Esophagus (tissue), 2 donors: ENCODE measurements at regions not wholly inside any gene's neighbourhood (a gene's known extent, or its start where the extent isn't known, plus 50 kb on each side); places are given as distances from the start of the nearest gene placed in this dataset.
"Not testable (repeated sequence)": the region's sequence is repeated elsewhere in the genome, so short reads cannot be mapped to it uniquely, and the experiment has no call there.

Experiments
- H3K27ac ChIP-seq, 2 donors: one replicate each; pipeline ENCODE4 v1.5.1; 2013; ENCODE audit warnings: low read depth in 2 of 2, mild to moderate bottlenecking in 2 of 2, inconsistent platforms in 1 of 2, low read length in 1 of 2, moderate library complexity in 1 of 2
- H3K27me3 ChIP-seq, 2 donors: one replicate each; pipeline ENCODE4 v1.6.1; 2013; ENCODE audit warnings: low read length in 2 of 2, control low read depth in 1 of 2, mild to moderate bottlenecking in 1 of 2; ENCODE audit not compliant: insufficient read depth in 2 of 2, control insufficient read depth in 1 of 2
- H3K36me3 ChIP-seq, 2 donors: one replicate each; pipeline ENCODE4 v1.6.1; 2013; ENCODE audit warnings: low read length in 1 of 2; ENCODE audit not compliant: control insufficient read depth in 2 of 2, insufficient read depth in 2 of 2
- H3K4me1 ChIP-seq, 2 donors: one replicate each; pipeline ENCODE4 v1.6.1; 2013; ENCODE audit warnings: low read length in 1 of 2; ENCODE audit not compliant: control insufficient read depth in 2 of 2, insufficient read depth in 2 of 2
- H3K4me3 ChIP-seq, 2 donors: one replicate each; pipeline ENCODE4 v1.5.1; 2013; ENCODE audit warnings: low read length in 2 of 2, mild to moderate bottlenecking in 2 of 2, low read depth in 1 of 2, moderate library complexity in 1 of 2
- H3K9me3 ChIP-seq, 2 donors: one replicate each; pipeline ENCODE4 v1.6.1; 2013; ENCODE audit warnings: mild to moderate bottlenecking in 2 of 2, low read depth in 1 of 2, low read length in 1 of 2, moderate library complexity in 1 of 2; ENCODE audit not compliant: control insufficient read depth in 2 of 2, insufficient read depth in 1 of 2
- WGBS, 2 donors: extraction: QIAGEN DNeasy Blood & Tissue Kit; methylation state at CpG; one replicate each; pipeline ENCODE4 v1.1.7; 2013; 5-methylcytosine and 5-hydroxymethylcytosine counted together
- donor health status: healthy with polysubstance abuse.
- donor health status: Bipolar disorder and iron deficiency.

DNA sequence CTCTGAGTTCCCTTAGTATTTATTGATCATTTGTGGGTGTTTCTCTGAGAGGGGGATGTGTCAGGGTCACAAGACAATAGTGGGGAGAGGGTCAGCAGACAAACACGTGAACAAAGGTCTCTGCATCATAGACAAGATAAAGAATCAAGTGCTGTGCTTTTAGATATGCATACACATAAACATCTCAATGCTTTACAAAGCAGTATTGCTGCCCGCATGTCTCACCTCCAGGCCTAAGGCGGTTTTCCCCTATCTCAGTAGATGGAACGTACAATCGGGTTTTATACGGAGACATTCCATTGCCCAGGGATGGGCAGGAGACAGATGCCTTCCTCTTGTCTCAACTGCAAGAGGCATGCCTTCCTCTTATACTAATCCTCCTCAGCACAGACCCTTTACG lies 523.5 kb downstream of the UQCRFS1 start:
- not testable (repeated sequence) for H3K27ac ChIP-seq, H3K27me3 ChIP-seq, H3K4me3 ChIP-seq, H3K36me3 ChIP-seq, H3K4me1 ChIP-seq, H3K9me3 ChIP-seq
- WGBS, 2 donors, result 75 to 82% methylated on average over 6 of the region's 7 CpGs

DNA sequence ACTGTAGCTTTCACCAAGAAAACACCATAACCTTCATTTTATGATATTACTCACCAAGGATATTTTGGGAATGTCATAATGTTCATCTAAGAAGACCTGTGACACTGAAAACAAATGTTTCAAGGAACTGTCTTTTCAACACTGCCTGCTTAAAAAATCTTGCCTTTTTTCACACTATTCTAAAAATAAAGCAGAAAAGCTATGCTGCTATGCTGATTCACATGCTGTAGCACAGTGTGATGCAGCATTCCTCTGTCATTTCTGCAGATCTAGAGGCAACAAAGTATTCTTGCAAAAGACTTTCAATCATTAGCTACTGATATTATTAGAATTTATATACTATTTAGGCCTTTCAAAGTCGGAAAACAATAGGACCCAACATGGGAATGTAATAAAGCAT lies 525.7 kb downstream of the UQCRFS1 start:
- no peak overlapping the region for H3K4me3 ChIP-seq
- H3K4me1 ChIP-seq, result no peaks in the 10 kb centered on the region
- WGBS, 2 donors, result 55 to 74% methylated on average over 1 of the region's 1 CpG
- H3K36me3 ChIP-seq, result no peaks in the 10 kb centered on the region
- H3K27me3 ChIP-seq, result no peaks in the 10 kb centered on the region
- no peaks in the 10 kb centered on the region for H3K9me3 ChIP-seq
- no peak overlapping the region for H3K27ac ChIP-seq

DNA sequence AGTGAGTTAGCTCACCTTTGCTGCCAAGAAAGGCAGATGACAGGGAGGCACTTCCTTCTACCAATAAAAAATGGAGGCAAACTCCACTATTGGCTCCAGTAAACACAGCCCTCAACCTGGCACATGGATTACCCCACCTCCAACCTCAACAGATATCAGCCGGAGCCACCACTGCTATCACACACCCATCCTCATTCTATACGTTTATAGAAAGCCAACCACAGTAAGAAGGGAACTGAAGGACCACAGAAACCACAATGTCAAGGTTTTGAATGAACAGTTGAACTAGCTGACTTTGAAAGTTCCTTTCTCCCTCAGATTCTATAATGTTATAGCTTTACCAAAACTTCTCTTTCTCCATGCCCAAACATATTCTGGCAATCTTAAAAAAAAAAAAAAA lies 526.2 kb downstream of the UQCRFS1 start:
- no peaks in the 10 kb centered on the region for H3K27me3 ChIP-seq
- no peak overlapping the region for H3K4me3 ChIP-seq
- WGBS, 2 donors, result 67 to 71% methylated on average over 2 of the region's 2 CpGs
- no peaks in the 10 kb centered on the region for H3K9me3 ChIP-seq
- no peak overlapping the region for H3K27ac ChIP-seq
- no peaks in the 10 kb centered on the region for H3K4me1 ChIP-seq
- no peaks in the 10 kb centered on the region for H3K36me3 ChIP-seq

DNA sequence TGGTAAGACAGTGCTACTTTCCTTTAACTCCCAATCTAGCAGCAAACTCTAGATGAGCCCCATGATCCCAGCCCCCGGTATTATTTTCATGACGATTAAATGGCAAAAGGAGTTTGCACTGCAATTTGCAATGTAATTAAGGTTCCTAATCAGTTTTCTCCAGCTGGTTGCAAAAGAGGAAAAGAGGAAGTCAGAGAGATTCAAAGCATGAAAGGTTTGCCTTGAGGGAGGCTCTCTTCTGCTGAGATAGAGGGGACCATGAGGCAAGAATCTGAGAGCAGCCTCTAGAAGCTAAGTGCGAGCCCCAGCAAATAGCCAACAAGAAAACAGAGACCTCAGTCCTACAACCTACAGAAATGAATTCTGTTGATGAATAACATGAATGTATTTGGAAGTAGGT lies 527.1 kb downstream of the UQCRFS1 start:
- 92 to 97% methylated on average over 3 of the region's 3 CpGs for WGBS, 2 donors
- Histone ChIP-seq H3K4me3 (no peak overlapping the region), H3K4me1 (no peaks in the 10 kb centered on the region), H3K27ac (no peak overlapping the region), H3K27me3 (no peaks in the 10 kb centered on the region), H3K36me3 (no peaks in the 10 kb centered on the region), H3K9me3 (no peaks in the 10 kb centered on the region)

DNA sequence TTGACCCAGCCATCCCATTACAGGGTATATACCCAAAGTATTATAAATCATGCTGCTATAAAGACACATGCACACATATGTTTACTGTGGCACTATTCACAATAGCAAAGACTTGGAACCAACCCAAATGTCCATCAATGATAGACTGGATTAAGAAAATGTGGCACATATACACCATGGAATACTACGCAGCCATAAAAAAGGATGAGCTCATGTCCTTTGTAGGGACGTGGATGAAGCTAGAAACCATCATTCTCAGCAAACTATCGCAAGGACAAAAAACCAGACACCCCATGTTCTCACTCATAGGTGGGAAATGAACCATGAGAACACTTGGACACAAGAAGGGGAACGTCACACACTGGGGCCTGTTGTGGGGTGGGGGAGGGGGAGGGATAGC lies 527.9 kb downstream of the UQCRFS1 start:
- not testable (repeated sequence) for H3K9me3 ChIP-seq, H3K27me3 ChIP-seq, H3K27ac ChIP-seq

DNA sequence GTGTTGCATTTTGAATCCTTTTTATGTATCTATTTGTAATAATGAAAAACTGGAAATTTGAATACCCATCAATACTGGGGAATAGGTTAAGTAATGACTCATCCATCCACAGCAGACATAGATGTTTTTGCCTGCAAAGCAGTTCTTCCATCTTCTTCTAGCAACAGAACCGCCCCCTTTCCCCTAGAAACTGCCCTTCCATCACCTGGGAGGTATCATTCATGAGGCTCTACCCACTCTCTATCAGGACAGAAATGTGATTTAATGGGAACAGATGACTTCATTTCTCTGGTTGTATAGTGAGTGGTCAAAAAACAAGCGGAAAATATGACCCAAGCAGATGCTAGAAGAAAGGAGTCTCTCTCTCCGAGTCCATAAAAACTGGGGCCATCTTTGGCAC lies 532.8 kb downstream of the UQCRFS1 start:
- Histone ChIP-seq H3K4me1 (no peaks in the 10 kb centered on the region), H3K36me3 (no peaks in the 10 kb centered on the region), H3K9me3 (no peaks in the 10 kb centered on the region), H3K4me3 (no peak overlapping the region), H3K27me3 (no peaks in the 10 kb centered on the region), H3K27ac (no peak overlapping the region)
- 88 to 91% methylated on average over 3 of the region's 3 CpGs for WGBS, 2 donors

More for the DNA sequence above, 527.9 kb downstream of the UQCRFS1 start:
- 88% methylated on average over 4 of the region's 4 CpGs for WGBS, 2 donors
- H3K36me3 ChIP-seq, H3K4me3 ChIP-seq, H3K4me1 ChIP-seq: not testable (repeated sequence)

DNA sequence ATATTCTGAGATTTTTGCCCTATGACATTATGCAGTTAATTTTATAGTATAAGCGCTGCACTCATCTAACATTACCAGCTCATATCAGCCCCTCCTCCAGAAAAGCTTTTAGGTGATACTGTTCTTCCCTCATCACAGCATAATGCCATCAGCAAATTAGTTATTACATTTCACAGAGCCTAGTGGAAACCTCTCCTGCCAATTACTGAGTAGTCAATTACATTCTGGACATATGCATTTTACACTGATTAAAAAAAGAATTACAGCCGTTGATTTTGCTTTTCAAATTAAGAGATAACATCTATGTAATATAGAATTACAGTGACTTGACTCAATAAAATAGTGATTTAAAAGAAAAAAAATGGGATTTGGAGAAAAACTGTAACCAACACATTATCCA lies 542.1 kb downstream of the UQCRFS1 start:
- WGBS, 2 donors, result 77 to 81% methylated on average over 2 of the region's 2 CpGs
- no peaks in the 10 kb centered on the region for H3K4me1 ChIP-seq
- no peak overlapping the region for H3K4me3 ChIP-seq
- no peak overlapping the region for H3K27ac ChIP-seq
- H3K9me3 ChIP-seq, result peaks cover 0 to 11% of the 10 kb centered on the region in 2 donors
- no peaks in the 10 kb centered on the region for H3K36me3 ChIP-seq
- no peaks in the 10 kb centered on the region for H3K27me3 ChIP-seq

DNA sequence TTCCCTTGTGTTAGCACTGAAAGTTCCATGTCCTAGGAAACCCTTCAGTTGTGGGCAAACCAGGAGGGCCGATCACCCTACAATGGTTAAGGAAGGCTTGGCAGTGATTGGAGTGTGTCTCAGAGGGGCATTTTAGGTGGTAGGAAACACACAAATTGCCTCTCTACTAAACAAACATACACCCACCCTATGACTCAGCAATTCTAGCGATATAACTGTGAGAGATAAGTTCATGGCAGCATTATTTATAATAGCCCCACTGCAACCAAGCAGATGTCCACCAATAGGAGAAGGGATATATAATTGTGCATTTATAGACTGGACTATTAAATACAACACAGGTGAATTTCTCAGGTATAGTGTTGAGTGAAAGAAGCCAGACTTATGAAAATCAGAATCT lies 543.1 kb downstream of the UQCRFS1 start:
- no peaks in the 10 kb centered on the region for H3K27me3 ChIP-seq
- WGBS, 2 donors, result 72 to 81% methylated on average over 2 of the region's 2 CpGs
- no peak overlapping the region for H3K27ac ChIP-seq
- no peaks in the 10 kb centered on the region for H3K4me1 ChIP-seq
- no peaks in the 10 kb centered on the region for H3K36me3 ChIP-seq
- peaks cover 0 to 11% of the 10 kb centered on the region in 2 donors for H3K9me3 ChIP-seq
- no peak overlapping the region for H3K4me3 ChIP-seq

DNA sequence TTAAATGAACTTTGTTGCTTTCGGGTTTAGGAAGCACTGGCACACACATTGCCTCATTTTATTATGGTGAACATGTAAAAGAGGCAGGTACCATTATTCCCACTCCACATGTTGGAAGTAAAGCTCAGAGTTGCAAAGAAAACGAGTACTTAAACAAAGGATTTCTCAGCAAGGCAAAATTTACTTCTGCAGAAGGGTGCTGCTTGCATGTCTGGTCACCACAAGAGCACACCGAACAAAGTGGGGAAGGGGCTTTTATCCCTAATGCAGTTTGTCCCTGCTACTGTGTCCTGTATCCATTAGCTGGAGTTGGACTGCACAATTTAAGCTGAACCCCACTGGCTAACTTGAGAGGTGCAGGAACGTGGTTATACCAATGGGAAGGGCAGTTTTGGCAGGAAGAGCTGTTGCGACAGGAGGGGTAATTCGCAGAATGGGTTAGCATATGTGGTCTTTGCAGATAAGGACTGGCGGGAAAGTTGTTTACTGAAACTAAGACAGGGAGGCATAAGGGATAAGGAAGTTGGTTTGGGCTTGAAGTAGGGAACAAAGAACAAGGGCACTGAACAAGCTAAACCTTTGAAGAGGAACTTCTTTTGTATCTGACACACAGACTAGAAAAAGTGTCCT lies 545.5 kb downstream of the UQCRFS1 start:
- Histone ChIP-seq H3K27ac (no peak overlapping the region), H3K9me3 (peaks cover 0 to 11% of the 10 kb centered on the region in 2 donors), H3K36me3 (no peaks in the 10 kb centered on the region), H3K27me3 (no peaks in the 10 kb centered on the region), H3K4me3 (no peak overlapping the region), H3K4me1 (no peaks in the 10 kb centered on the region)
- WGBS, 2 donors, result 84 to 85% methylated on average over 7 of the region's 7 CpGs

DNA sequence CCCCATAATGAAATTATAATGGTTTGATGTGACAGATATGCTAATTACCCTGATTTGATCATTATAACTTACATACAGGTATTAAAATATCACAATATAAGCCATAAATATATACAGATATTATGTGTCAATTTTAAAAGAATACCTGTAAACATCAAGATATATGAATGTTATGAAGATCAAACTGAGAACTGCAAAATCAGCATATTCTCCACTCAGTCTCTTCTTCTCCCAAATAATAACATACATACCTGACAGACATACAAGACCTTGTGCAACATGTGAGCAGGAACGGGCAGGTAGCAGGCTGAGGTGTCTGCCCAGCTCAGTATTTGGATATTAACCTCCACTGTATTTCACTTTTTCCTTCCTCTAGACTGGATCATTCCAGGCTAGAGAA lies 547.2 kb downstream of the UQCRFS1 start:
- Histone ChIP-seq H3K27ac (no peak overlapping the region), H3K36me3 (no peaks in the 10 kb centered on the region), H3K27me3 (no peaks in the 10 kb centered on the region), H3K4me3 (no peak overlapping the region), H3K9me3 (peaks cover 0 to 11% of the 10 kb centered on the region in 2 donors), H3K4me1 (no peaks in the 10 kb centered on the region)
- WGBS, 2 donors, result 78 to 84% methylated on average over 1 of the region's 1 CpG
